HepG2 (cell line): ENCODE measurements at regions not wholly inside any gene's neighbourhood (a gene's known extent, or its start where the extent isn't known, plus 50 kb on each side); places are given as distances from the start of the nearest gene placed in this dataset.

Experiments
- ATAC-seq: fragments of 200-7000 bp; cut with Tn5 transposase; 3 replicates; pipeline ENCODE4 v1.9.1; 2020; ENCODE audit warnings: mild to moderate bottlenecking, moderate library complexity
- BruUV-seq: library from RNA; stranded (reverse); fragments of 400-500 nt; replicated peaks from 2 replicates; lab custom pipeline; 2021; lab: Mats Ljungman, UMichigan
- CTCF ChIA-PET: fragments of 300-600 bp; formaldehyde crosslinking; extraction: SDS; loops from one replicate; lab custom pipeline; 2021; ENCODE audit warnings: low total read pairs, inconsistent platforms, low intra/inter-chr PET ratio; lab: Yijun Ruan, JAX
- POLR2A ChIA-PET: fragments of 350-600 bp; sonication (Branson Sonifier 250); formaldehyde crosslinking; loops from one replicate; lab custom pipeline; 2020; ENCODE audit warnings: antibody characterized with exemption, inconsistent platforms; lab: Yijun Ruan, JAX
- DNase-seq: peaks from one replicate; pipeline ENCODE4 v3.0.0-alpha.2; 2015; ENCODE audit warnings: low spot score
- FAIRE-seq: peaks from 3 replicates; lab custom pipeline; 2011; peaks lifted over from hg19 to GRCh38; lab: Jason Lieb, UNC
- H2AFZ ChIP-seq: one replicate; pipeline ENCODE4 v1.6.1; 2011; ENCODE audit warnings: low read length, inconsistent platforms
- H3K27ac ChIP-seq: fragments of 300-600 bp; 3 replicates; pipeline ENCODE4 v1.8.0; 2011; ENCODE audit warnings: mixed run types, mild to moderate bottlenecking, mixed read lengths, low read length, inconsistent platforms; ENCODE audit not compliant: insufficient read depth; ENCODE audit errors: extremely low read length
- H3K27me3 ChIP-seq, 2 experiments: fragments of 200-600 bp in 1 of 2; 2 replicates in 1 of 2; 3 replicates in 1 of 2; pipeline versions ENCODE4 v1.6.0 to v1.8.0; 2011; ENCODE audit warnings: low read length in 2 of 2, mild to moderate bottlenecking in 2 of 2, moderate library complexity in 2 of 2, inconsistent platforms in 1 of 2; ENCODE audit not compliant: insufficient read depth in 2 of 2, control insufficient read depth in 1 of 2
- H3K36me3 ChIP-seq, 2 experiments: fragments of 200-600 bp in 1 of 2; replicated peaks in 1 of 2; 2 replicates in 1 of 2; 3 replicates in 1 of 2; pipeline versions ENCODE4 v1.5.1 to v1.8.0; 2011; ENCODE audit warnings: low read length in 2 of 2, inconsistent platforms in 1 of 2; ENCODE audit not compliant: insufficient read depth in 2 of 2, control insufficient read depth in 1 of 2
- H3K4me1 ChIP-seq: 2 replicates; pipeline ENCODE4 v1.5.1; 2012; ENCODE audit warnings: low read length, inconsistent platforms; ENCODE audit not compliant: insufficient read depth
- H3K4me2 ChIP-seq: 2 replicates; pipeline ENCODE4 v1.6.0; 2011; ENCODE audit warnings: low read depth, low read length, inconsistent platforms
- H3K4me3 ChIP-seq, 3 experiments: fragments of 200-600 bp in 1 of 3; sonication (generic), shearing (Covaris generic) in 1 of 3; replicated peaks in 1 of 3; 2 replicates each; pipeline ENCODE4 v1.5.1; 2011 to 2016; ENCODE audit warnings: low read length in 3 of 3, inconsistent platforms in 2 of 3, low read depth in 2 of 3, mild to moderate bottlenecking in 2 of 3, control low read depth in 1 of 3, mixed read lengths in 1 of 3; ENCODE audit not compliant: insufficient read depth in 1 of 3
- H3K79me2 ChIP-seq: one replicate; pipeline ENCODE4 v1.6.1; 2011; ENCODE audit warnings: low read length, inconsistent platforms; ENCODE audit not compliant: insufficient read depth
- H3K9ac ChIP-seq: 2 replicates; pipeline ENCODE4 v1.6.0; 2011; ENCODE audit warnings: mild to moderate bottlenecking, low read depth, low read length, inconsistent platforms; ENCODE audit not compliant: insufficient read depth
- H3K9me3 ChIP-seq: 2 replicates; pipeline ENCODE4 v1.5.1; 2012; ENCODE audit warnings: mild to moderate bottlenecking, low read length
- H4K20me1 ChIP-seq: 2 replicates; pipeline ENCODE4 v1.6.0; 2011; ENCODE audit warnings: inconsistent platforms, mild to moderate bottlenecking, low read length, moderate library complexity; ENCODE audit not compliant: insufficient read depth
- ELF4 ChIP-seq: sonication (generic); formaldehyde crosslinking; IDR thresholded peaks from 2 replicates; pipeline ENCODE4 v1.5.0; 2020; ENCODE audit warnings: missing genetic modification reagents, mild to moderate bottlenecking, moderate library complexity, borderline replicate concordance
- MAFF ChIP-seq: IDR thresholded peaks from 2 replicates; pipeline ENCODE4 v1.6.1; 2011; ENCODE audit warnings: low read depth, low read length, improper control_type of control experiment
- MXD4 ChIP-seq: IDR thresholded peaks from 2 replicates; pipeline ENCODE4 v1.6.1; 2016; ENCODE audit warnings: mild to moderate bottlenecking, missing biosample characterization, missing genetic modification reagents
- SRSF4 ChIP-seq: fragments of 200-400 bp; formaldehyde crosslinking; IDR thresholded peaks from one replicate; pipeline ENCODE4 v1.6.1; 2018; ENCODE audit warnings: mild to moderate bottlenecking, low read depth, low read length, moderate library complexity; ENCODE audit not compliant: poor library complexity, severe bottlenecking
- TSC22D2 ChIP-seq: sonication (generic); formaldehyde crosslinking; IDR thresholded peaks from 2 replicates; pipeline ENCODE4 v1.5.1; 2020; ENCODE audit warnings: missing genetic modification reagents, mild to moderate bottlenecking, borderline replicate concordance
- ZBTB26 ChIP-seq: IDR thresholded peaks from 2 replicates; pipeline ENCODE4 v1.6.1; 2016; ENCODE audit warnings: missing compliant biosample characterization, missing genetic modification reagents, borderline replicate concordance
- ZBTB7A ChIP-seq: sonication (generic); formaldehyde crosslinking; IDR thresholded peaks from 2 replicates; pipeline ENCODE4 v1.8.0; 2022; ENCODE audit warnings: mild to moderate bottlenecking, missing genetic modification reagents
- ZNF10 ChIP-seq: sonication (generic); formaldehyde crosslinking; IDR thresholded peaks from 2 replicates; pipeline ENCODE4 v1.4.0; 2020; ENCODE audit warnings: mild to moderate bottlenecking, low read depth, missing genetic modification reagents, borderline replicate concordance
- ZNF331 ChIP-seq: sonication (generic); formaldehyde crosslinking; IDR thresholded peaks from 2 replicates; pipeline ENCODE4 v1.4.0; 2020; ENCODE audit warnings: missing genetic modification reagents
- ZNF572 ChIP-seq: sonication (generic); formaldehyde crosslinking; IDR thresholded peaks from 2 replicates; pipeline ENCODE4 v1.5.1; 2020; ENCODE audit warnings: mild to moderate bottlenecking, missing genetic modification reagents
- ZXDC ChIP-seq: sonication (generic); formaldehyde crosslinking; IDR thresholded peaks from 2 replicates; pipeline ENCODE4 v1.5.0; 2020; ENCODE audit warnings: mild to moderate bottlenecking, missing genetic modification reagents
- WGBS: methylation state at CpG from one replicate; pipeline ENCODE4 v1.1.6; 2017; ENCODE audit warnings: low lambda C conversion rate; 5-methylcytosine and 5-hydroxymethylcytosine counted together
- in situ Hi-C: cut with HindIII; loops from 2 replicates; pipeline ENCODE4 v1.10.0; 2017; ENCODE audit warnings: low pct_unique_long_range_greater_than_20kb; ENCODE audit not compliant: extremely low pct_ligation_motif_present
- intact Hi-C: fragments of 100-400 bp; cut with micrococcal nuclease; formaldehyde crosslinking; loops from one replicate; pipeline ENCODE4 v1.10.0; 2022; ENCODE audit not compliant: unreplicated experiment

- TF ChIP-seq ELF4 (CRISPR knock-in tag): no peak
- TF ChIP-seq ZXDC (CRISPR knock-in tag): no peak
- no peak for TF ChIP-seq ZNF331
- no peak for TF ChIP-seq TSC22D2
- no peak for TF ChIP-seq ZBTB26 (CRISPR knock-in tag)
- TF ChIP-seq MXD4 (CRISPR knock-in tag): no peak
- TF ChIP-seq SRSF4: no peak
- no peak for TF ChIP-seq ZNF10 (CRISPR knock-in tag)
- TF ChIP-seq ZBTB7A (CRISPR knock-in tag): no peak
Observed at GRCh38 chr5:34501016-34501415, 155.1 kb upstream of the RAI14 start (continued).

- Histone ChIP-seq H4K20me1 (no peaks in the 10 kb centered on the region), H3K9me3 (no peaks in the 10 kb centered on the region), H3K4me3 (no peak overlapping the region), H3K4me1 (peaks cover 38% of the 10 kb centered on the region), H3K27ac (no peak overlapping the region), H3K79me2 (no peaks in the 10 kb centered on the region), H3K4me2 (no peak overlapping the region), H3K36me3 (no peaks in the 10 kb centered on the region), H3K9ac (no peak overlapping the region), H2AFZ (no peak overlapping the region), H3K27me3 (peaks cover 1 to 11% of the 10 kb centered on the region in 2 experiments; a peak in 2 of 5 replicates)
- DNase-seq (no peak), ATAC-seq (no peak), FAIRE-seq (no peak)
- no TSS peak for BruUV-seq
- ChIA-PET CTCF (no interaction called here), POLR2A (no interaction called here)
- TF ChIP-seq ZNF572 (CRISPR knock-in tag) (no peak), MAFF (no peak)
- in situ Hi-C loops: no loop called here
- intact Hi-C loops: no loop called here
- 87% methylated on average over 3 of the region's 3 CpGs for WGBS
Observed at GRCh38 chr5:34501840-34502239, 154.3 kb upstream of the RAI14 start.
